ENCODE measurements at regions not wholly inside any gene's neighbourhood (a gene's known extent, or its start where the extent isn't known, plus 50 kb on each side); places are given as distances from the start of the nearest gene placed in this dataset.

GRCh38 chr12:93020631-93021597, 91.8 kb upstream of the EEA1 start:
- Histone ChIP-seq H3K4me3 (ENCODE audit: low read depth, low read length, poor library complexity, severe bottlenecking) (no peak overlapping the region), H3K36me3 (ENCODE audit: insufficient read depth, low read length, poor library complexity, severe bottlenecking) (no peaks in the 10 kb centered on the region), H3K27me3 (replicated peaks; ENCODE audit: insufficient read depth, low read depth, low read length, poor library complexity) (no peaks in the 10 kb centered on the region), H3K9me3 (ENCODE audit: low read depth, low read length, poor library complexity, severe bottlenecking) (no peaks in the 10 kb centered on the region), H3K4me1 (ENCODE audit: insufficient read depth, low read length, poor library complexity, severe bottlenecking) (peaks cover 5% of the 10 kb centered on the region), H3K27ac (ENCODE audit: low read depth, low read length, poor library complexity, severe bottlenecking) (no peak overlapping the region)
- POLR2A ChIA-PET (ENCODE audit: low non-redundant PET) = no interaction called here
- CTCF ChIA-PET = no interaction called here
- no peak for TF ChIP-seq EZH2 (IDR thresholded peaks at IDR 0.05; ENCODE audit: borderline replicate concordance, low read depth, low read length, poor library complexity, severe bottlenecking)
- TF ChIP-seq CTCF (conservative IDR thresholded peaks at IDR 0.05; ENCODE audit: low read depth, low read length) = no peak
- no TSS peak for BruUV-seq (replicated peaks)
- intact Hi-C loops (cut with micrococcal nuclease; ENCODE audit: unreplicated experiment) = no loop called here
- no peak for DNase-seq (ENCODE audit: low spot score)

GRCh38 chr12:93022603-93023340, 93.7 kb upstream of the EEA1 start:
- TF ChIP-seq CTCF (conservative IDR thresholded peaks at IDR 0.05; ENCODE audit: low read depth, low read length) (no peak), EZH2 (IDR thresholded peaks at IDR 0.05; ENCODE audit: borderline replicate concordance, low read depth, low read length, poor library complexity, severe bottlenecking) (no peak)
- H3K4me3 ChIP-seq (ENCODE audit: low read depth, low read length, poor library complexity, severe bottlenecking) = no peak overlapping the region
- no TSS peak for BruUV-seq (replicated peaks)
- no peaks in the 10 kb centered on the region for H3K27me3 ChIP-seq (replicated peaks; ENCODE audit: insufficient read depth, low read depth, low read length, poor library complexity)
- H3K36me3 ChIP-seq (ENCODE audit: insufficient read depth, low read length, poor library complexity, severe bottlenecking) = no peaks in the 10 kb centered on the region
- CTCF ChIA-PET = no interaction called here
- intact Hi-C loops (cut with micrococcal nuclease; ENCODE audit: unreplicated experiment) = no loop called here
- peaks cover 5% of the 10 kb centered on the region for H3K4me1 ChIP-seq (ENCODE audit: insufficient read depth, low read length, poor library complexity, severe bottlenecking)
- DNase-seq (ENCODE audit: low spot score) = peak; percentile 30
- H3K27ac ChIP-seq (ENCODE audit: low read depth, low read length, poor library complexity, severe bottlenecking) = no peak overlapping the region
- H3K9me3 ChIP-seq (ENCODE audit: low read depth, low read length, poor library complexity, severe bottlenecking) = no peaks in the 10 kb centered on the region
- POLR2A ChIA-PET (ENCODE audit: low non-redundant PET) = no interaction called here

GRCh38 chr12:93025145-93026103, 96.3 kb upstream of the EEA1 start:
- DNase-seq (ENCODE audit: low spot score) = peak; percentile 70
- intact Hi-C loops (cut with micrococcal nuclease; ENCODE audit: unreplicated experiment) = loop anchor here (1.0 kb wide), 1 partner anchor 371 kb away; no protein-coding TSS in a partner anchor
- BruUV-seq (replicated peaks) = no TSS peak
- POLR2A ChIA-PET (ENCODE audit: low non-redundant PET) = no interaction called here
- TF ChIP-seq CTCF (conservative IDR thresholded peaks at IDR 0.05; ENCODE audit: low read depth, low read length) (peak; percentile 71), EZH2 (IDR thresholded peaks at IDR 0.05; ENCODE audit: borderline replicate concordance, low read depth, low read length, poor library complexity, severe bottlenecking) (no peak)
- H3K36me3 ChIP-seq (ENCODE audit: insufficient read depth, low read length, poor library complexity, severe bottlenecking) = no peaks in the 10 kb centered on the region
- peaks cover 5% of the 10 kb centered on the region for H3K4me1 ChIP-seq (ENCODE audit: insufficient read depth, low read length, poor library complexity, severe bottlenecking)
- no peaks in the 10 kb centered on the region for H3K9me3 ChIP-seq (ENCODE audit: low read depth, low read length, poor library complexity, severe bottlenecking)
- CTCF ChIA-PET = no interaction called here
- no peak overlapping the region for H3K27ac ChIP-seq (ENCODE audit: low read depth, low read length, poor library complexity, severe bottlenecking)
- no peaks in the 10 kb centered on the region for H3K27me3 ChIP-seq (replicated peaks; ENCODE audit: insufficient read depth, low read depth, low read length, poor library complexity)
- H3K4me3 ChIP-seq (ENCODE audit: low read depth, low read length, poor library complexity, severe bottlenecking) = no peak overlapping the region
